DND-41 (cell line): ENCODE measurements at regions not wholly inside any gene's neighbourhood (a gene's known extent, or its start where the extent isn't known, plus 50 kb on each side); places are given as distances from the start of the nearest gene placed in this dataset.

Experiments used
- EZH2 ChIP-seq: IDR thresholded peaks from 3 replicates; pipeline ENCODE4 v1.6.1; 2012; ENCODE audit warnings: borderline replicate concordance, low read depth, mild to moderate bottlenecking, moderate library complexity, low read length, inconsistent platforms; ENCODE audit not compliant: severe bottlenecking
- TF ChIP-seq, protein P1 (sequence below): IDR thresholded peaks from 2 replicates; pipeline ENCODE4 v1.5.1; 2012; ENCODE audit warnings: borderline replicate concordance, low read length, moderate library complexity, mild to moderate bottlenecking; ENCODE audit not compliant: poor library complexity, severe bottlenecking; ENCODE audit errors: extremely low read depth

DNA sequence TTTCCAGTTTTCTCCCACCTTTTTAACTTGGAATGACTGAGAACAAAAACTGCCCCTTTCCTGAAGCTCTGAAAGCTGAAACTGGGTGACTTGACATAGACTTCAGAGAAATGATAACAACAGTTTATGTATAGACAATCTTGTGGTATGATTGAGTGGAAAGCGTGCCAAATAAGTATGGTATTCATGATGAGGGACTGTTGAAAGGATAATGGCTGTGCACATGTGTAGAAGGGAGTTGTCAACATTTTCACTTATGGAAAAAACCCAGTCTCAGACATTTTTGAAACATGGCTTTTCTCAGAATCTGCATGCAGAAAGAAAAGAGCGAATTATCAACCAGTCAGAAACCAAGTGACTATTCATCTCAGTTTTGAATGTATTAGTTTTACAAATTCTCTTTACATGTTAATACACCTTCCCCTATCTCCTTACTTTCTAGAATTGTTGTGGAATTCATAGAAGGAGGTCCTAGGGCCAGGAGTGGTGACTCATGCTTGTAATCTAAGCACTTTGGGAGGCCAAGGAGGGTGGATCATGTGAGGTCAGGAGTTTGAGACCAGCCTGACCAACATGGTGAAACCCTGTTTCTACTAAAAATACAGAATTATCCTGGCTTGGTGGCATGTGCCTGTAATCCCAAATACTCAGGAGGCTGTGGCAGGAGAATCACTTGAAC, 261.2 kb downstream of the S1PR1 start:
- TF ChIP-seq, protein P1, sequence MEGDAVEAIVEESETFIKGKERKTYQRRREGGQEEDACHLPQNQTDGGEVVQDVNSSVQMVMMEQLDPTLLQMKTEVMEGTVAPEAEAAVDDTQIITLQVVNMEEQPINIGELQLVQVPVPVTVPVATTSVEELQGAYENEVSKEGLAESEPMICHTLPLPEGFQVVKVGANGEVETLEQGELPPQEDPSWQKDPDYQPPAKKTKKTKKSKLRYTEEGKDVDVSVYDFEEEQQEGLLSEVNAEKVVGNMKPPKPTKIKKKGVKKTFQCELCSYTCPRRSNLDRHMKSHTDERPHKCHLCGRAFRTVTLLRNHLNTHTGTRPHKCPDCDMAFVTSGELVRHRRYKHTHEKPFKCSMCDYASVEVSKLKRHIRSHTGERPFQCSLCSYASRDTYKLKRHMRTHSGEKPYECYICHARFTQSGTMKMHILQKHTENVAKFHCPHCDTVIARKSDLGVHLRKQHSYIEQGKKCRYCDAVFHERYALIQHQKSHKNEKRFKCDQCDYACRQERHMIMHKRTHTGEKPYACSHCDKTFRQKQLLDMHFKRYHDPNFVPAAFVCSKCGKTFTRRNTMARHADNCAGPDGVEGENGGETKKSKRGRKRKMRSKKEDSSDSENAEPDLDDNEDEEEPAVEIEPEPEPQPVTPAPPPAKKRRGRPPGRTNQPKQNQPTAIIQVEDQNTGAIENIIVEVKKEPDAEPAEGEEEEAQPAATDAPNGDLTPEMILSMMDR, result no peak
- TF ChIP-seq EZH2, result no peak
